Liver (tissue), 3 donors: ENCODE measurements at regions not wholly inside any gene's neighbourhood (a gene's known extent, or its start where the extent isn't known, plus 50 kb on each side); places are given as distances from the start of the nearest gene placed in this dataset.
A peak's percentile ranks its signal among the peaks of the same experiment; 100 is the strongest.

Experiments used
- FOXA2 ChIP-seq: IDR thresholded peaks from 2 replicates; pipeline ENCODE4 v1.6.1; 2016; ENCODE audit warnings: antibody characterized with exemption
- NR2F2 ChIP-seq: IDR thresholded peaks from 2 replicates; pipeline ENCODE4 v1.6.1; 2016; ENCODE audit warnings: antibody characterized with exemption
- SP1 ChIP-seq: IDR thresholded peaks from 2 replicates; pipeline ENCODE4 v1.6.1; 2018; ENCODE audit warnings: antibody characterized with exemption, mild to moderate bottlenecking
- TAF1 ChIP-seq: conservative IDR thresholded peaks from 2 replicates; pipeline ENCODE4 v1.6.1; 2016; ENCODE audit warnings: antibody characterized with exemption, mild to moderate bottlenecking
- TF ChIP-seq, protein P1 (sequence below): fragments of 150-350 bp; IDR thresholded peaks from 2 replicates; pipeline ENCODE4 v1.5.1; 2017; ENCODE audit warnings: improper control_type of control experiment, low read depth, low read length; ENCODE audit not compliant: missing input control
- TF ChIP-seq, protein P2 (sequence below): IDR thresholded peaks from 2 replicates; pipeline ENCODE4 v1.6.1; 2016; ENCODE audit warnings: antibody characterized with exemption, mild to moderate bottlenecking
- TF ChIP-seq, protein P3 (sequence below): IDR thresholded peaks from 2 replicates; pipeline ENCODE4 v1.6.1; 2016; ENCODE audit warnings: antibody characterized with exemption
- donor health status: healthy.
- donor health status: healthy.

DNA sequence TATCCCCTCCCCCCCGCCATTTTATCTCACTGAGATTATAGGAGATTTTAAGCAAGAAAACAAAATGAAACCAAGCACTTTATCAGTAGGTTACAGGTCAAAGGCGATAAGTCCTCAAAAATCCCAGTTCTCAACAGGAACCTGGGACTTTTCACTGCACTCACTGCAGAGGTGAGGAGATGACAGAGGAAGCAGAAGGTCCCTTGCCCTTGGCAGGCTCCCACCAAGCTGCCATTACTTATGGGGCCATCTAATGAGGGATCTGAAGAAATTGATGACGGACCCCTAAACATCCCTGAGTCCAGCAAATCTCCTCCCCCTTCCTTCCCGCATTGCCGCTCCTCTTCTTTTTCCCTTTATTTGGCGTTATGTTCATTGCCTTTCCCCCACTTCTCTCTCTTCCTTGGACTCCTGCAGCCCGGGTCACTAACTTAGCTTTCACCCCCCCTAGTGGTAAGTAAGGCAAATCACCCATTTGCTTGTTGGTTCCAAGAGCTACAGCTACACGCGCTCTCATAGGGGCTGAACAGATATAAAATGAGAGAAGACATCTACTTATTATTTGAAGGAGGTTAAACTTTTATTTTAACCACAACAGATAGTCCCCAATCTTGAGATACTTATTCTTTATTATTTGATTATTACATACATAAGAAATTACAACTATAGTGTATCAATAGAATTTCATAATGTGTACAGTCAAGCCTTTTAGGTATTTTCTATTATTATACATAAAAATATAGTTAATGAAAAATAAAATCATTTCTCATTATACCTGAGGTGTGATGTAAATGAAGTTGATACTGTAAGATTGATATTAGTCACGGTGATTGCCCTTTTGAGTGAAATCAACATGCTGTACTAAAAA is 52.0 kb upstream of the ARGLU1 start:
- TF ChIP-seq, protein P1, sequence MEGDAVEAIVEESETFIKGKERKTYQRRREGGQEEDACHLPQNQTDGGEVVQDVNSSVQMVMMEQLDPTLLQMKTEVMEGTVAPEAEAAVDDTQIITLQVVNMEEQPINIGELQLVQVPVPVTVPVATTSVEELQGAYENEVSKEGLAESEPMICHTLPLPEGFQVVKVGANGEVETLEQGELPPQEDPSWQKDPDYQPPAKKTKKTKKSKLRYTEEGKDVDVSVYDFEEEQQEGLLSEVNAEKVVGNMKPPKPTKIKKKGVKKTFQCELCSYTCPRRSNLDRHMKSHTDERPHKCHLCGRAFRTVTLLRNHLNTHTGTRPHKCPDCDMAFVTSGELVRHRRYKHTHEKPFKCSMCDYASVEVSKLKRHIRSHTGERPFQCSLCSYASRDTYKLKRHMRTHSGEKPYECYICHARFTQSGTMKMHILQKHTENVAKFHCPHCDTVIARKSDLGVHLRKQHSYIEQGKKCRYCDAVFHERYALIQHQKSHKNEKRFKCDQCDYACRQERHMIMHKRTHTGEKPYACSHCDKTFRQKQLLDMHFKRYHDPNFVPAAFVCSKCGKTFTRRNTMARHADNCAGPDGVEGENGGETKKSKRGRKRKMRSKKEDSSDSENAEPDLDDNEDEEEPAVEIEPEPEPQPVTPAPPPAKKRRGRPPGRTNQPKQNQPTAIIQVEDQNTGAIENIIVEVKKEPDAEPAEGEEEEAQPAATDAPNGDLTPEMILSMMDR: peak; percentile 69
- TF ChIP-seq FOXA2 (no peak), TAF1 (no peak), NR2F2 (peak; percentile 77), SP1 (no peak)
- TF ChIP-seq, protein P2, sequence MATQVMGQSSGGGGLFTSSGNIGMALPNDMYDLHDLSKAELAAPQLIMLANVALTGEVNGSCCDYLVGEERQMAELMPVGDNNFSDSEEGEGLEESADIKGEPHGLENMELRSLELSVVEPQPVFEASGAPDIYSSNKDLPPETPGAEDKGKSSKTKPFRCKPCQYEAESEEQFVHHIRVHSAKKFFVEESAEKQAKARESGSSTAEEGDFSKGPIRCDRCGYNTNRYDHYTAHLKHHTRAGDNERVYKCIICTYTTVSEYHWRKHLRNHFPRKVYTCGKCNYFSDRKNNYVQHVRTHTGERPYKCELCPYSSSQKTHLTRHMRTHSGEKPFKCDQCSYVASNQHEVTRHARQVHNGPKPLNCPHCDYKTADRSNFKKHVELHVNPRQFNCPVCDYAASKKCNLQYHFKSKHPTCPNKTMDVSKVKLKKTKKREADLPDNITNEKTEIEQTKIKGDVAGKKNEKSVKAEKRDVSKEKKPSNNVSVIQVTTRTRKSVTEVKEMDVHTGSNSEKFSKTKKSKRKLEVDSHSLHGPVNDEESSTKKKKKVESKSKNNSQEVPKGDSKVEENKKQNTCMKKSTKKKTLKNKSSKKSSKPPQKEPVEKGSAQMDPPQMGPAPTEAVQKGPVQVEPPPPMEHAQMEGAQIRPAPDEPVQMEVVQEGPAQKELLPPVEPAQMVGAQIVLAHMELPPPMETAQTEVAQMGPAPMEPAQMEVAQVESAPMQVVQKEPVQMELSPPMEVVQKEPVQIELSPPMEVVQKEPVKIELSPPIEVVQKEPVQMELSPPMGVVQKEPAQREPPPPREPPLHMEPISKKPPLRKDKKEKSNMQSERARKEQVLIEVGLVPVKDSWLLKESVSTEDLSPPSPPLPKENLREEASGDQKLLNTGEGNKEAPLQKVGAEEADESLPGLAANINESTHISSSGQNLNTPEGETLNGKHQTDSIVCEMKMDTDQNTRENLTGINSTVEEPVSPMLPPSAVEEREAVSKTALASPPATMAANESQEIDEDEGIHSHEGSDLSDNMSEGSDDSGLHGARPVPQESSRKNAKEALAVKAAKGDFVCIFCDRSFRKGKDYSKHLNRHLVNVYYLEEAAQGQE: no peak
- TF ChIP-seq, protein P3, sequence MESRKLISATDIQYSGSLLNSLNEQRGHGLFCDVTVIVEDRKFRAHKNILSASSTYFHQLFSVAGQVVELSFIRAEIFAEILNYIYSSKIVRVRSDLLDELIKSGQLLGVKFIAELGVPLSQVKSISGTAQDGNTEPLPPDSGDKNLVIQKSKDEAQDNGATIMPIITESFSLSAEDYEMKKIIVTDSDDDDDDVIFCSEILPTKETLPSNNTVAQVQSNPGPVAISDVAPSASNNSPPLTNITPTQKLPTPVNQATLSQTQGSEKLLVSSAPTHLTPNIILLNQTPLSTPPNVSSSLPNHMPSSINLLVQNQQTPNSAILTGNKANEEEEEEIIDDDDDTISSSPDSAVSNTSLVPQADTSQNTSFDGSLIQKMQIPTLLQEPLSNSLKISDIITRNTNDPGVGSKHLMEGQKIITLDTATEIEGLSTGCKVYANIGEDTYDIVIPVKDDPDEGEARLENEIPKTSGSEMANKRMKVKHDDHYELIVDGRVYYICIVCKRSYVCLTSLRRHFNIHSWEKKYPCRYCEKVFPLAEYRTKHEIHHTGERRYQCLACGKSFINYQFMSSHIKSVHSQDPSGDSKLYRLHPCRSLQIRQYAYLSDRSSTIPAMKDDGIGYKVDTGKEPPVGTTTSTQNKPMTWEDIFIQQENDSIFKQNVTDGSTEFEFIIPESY: no peak
